SU-DHL-6 (cell line): ENCODE measurements at regions not wholly inside any gene's neighbourhood (a gene's known extent, or its start where the extent isn't known, plus 50 kb on each side); places are given as distances from the start of the nearest gene placed in this dataset.

Experiments used
- H2AFZ ChIP-seq: fragments of 200-600 bp; sonication (generic); 2 replicates; pipeline ENCODE4 v1.6.1; 2014; ENCODE audit warnings: low read depth, mild to moderate bottlenecking, moderate library complexity, mixed read lengths, antibody characterized with exemption, low read length; ENCODE audit not compliant: severe bottlenecking
- H3F3A ChIP-seq: fragments of 200-600 bp; shearing (Covaris generic); 2 replicates; pipeline ENCODE4 v1.6.0; 2016; ENCODE audit warnings: antibody characterized with exemption, mild to moderate bottlenecking; ENCODE audit not compliant: insufficient read depth
- H3K27ac ChIP-seq: fragments of 200-600 bp; sonication (generic); 2 replicates; pipeline ENCODE4 v1.5.1; 2016; ENCODE audit warnings: low read depth, mild to moderate bottlenecking, low read length, moderate library complexity, mixed read lengths
- H3K27me3 ChIP-seq: fragments of 200-600 bp; sonication (generic), shearing (Covaris generic); 2 replicates; pipeline ENCODE4 v1.6.0; 2014; ENCODE audit warnings: mild to moderate bottlenecking, low read length
- H3K36me3 ChIP-seq: fragments of 200-600 bp; sonication (generic); 2 replicates; pipeline ENCODE4 v1.6.1; 2014; ENCODE audit warnings: mild to moderate bottlenecking, low read length, mixed read lengths
- H3K4me2 ChIP-seq: fragments of 300-600, 200-600 bp; shearing (Covaris generic), sonication (generic); 2 replicates; pipeline ENCODE4 v1.6.0; 2014; ENCODE audit warnings: low read length, low read depth, mild to moderate bottlenecking; ENCODE audit not compliant: poor library complexity, severe bottlenecking
- H3K4me3 ChIP-seq: fragments of 200-600 bp; sonication (generic); 2 replicates; pipeline ENCODE4 v1.5.1; 2014; ENCODE audit warnings: antibody characterized with exemption, low read length, mild to moderate bottlenecking, mixed read lengths; ENCODE audit not compliant: insufficient read depth, poor library complexity, severe bottlenecking
- H3K79me2 ChIP-seq: fragments of 200-600 bp; sonication (generic); 2 replicates; pipeline ENCODE4 v1.6.1; 2014; ENCODE audit warnings: mild to moderate bottlenecking, low read length, moderate library complexity; ENCODE audit not compliant: insufficient read depth
- H3K9ac ChIP-seq: fragments of 200-600 bp; sonication (generic); 2 replicates; pipeline ENCODE4 v1.7.0; 2014; ENCODE audit warnings: mild to moderate bottlenecking, low read length
- H3K9me2 ChIP-seq: fragments of 200-600 bp; sonication (generic); replicated peaks from 2 replicates; pipeline ENCODE4 v1.6.1; 2014; ENCODE audit warnings: low read length; ENCODE audit not compliant: insufficient read depth
- H3K9me3 ChIP-seq: fragments of 200-600 bp; sonication (generic); 2 replicates; pipeline ENCODE4 v1.6.1; 2014; ENCODE audit warnings: low read length, mixed read lengths; ENCODE audit not compliant: insufficient read depth
- H4K20me1 ChIP-seq: fragments of 200-600 bp; sonication (generic); 2 replicates; pipeline ENCODE4 v1.6.1; 2014; ENCODE audit warnings: low read depth, mild to moderate bottlenecking, antibody characterized with exemption, low read length, moderate library complexity, mixed read lengths
- EZH2phosphoT487 ChIP-seq: fragments of 200-600 bp; sonication (generic), shearing (Covaris generic); conservative IDR thresholded peaks from 2 replicates; pipeline ENCODE4 v1.6.1; 2018; ENCODE audit warnings: mild to moderate bottlenecking, antibody characterized with exemption, low read length, moderate library complexity, mixed read lengths
- TF ChIP-seq, protein P1 (sequence below): fragments of 200-600 bp; sonication (generic); IDR thresholded peaks from one replicate; pipeline ENCODE4 v1.5.1; 2017; ENCODE audit warnings: antibody characterized with exemption, mild to moderate bottlenecking, low read length, moderate library complexity; ENCODE audit not compliant: insufficient read depth, poor library complexity, severe bottlenecking

DNA sequence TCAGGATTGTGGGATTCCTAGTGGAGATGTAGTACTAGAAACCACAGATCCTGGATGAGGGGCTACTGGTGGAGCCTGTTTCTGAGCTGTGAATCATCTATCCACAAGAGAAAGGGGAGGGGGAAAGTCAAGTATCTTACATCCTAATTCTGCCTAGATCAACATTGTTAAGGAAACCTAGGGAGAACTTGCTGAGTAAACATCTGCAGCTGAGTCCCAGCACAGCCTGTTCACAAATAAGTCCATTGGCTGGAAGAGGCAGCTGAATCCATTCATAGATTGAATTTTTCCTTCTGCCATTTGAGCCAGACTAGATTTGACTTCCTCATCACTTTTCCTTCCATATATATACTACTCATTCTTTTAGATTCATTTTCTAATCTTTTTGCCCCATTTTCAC is 460.5 kb downstream of the TUSC7 start:
- TF ChIP-seq, protein P1, sequence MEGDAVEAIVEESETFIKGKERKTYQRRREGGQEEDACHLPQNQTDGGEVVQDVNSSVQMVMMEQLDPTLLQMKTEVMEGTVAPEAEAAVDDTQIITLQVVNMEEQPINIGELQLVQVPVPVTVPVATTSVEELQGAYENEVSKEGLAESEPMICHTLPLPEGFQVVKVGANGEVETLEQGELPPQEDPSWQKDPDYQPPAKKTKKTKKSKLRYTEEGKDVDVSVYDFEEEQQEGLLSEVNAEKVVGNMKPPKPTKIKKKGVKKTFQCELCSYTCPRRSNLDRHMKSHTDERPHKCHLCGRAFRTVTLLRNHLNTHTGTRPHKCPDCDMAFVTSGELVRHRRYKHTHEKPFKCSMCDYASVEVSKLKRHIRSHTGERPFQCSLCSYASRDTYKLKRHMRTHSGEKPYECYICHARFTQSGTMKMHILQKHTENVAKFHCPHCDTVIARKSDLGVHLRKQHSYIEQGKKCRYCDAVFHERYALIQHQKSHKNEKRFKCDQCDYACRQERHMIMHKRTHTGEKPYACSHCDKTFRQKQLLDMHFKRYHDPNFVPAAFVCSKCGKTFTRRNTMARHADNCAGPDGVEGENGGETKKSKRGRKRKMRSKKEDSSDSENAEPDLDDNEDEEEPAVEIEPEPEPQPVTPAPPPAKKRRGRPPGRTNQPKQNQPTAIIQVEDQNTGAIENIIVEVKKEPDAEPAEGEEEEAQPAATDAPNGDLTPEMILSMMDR = no peak
- TF ChIP-seq EZH2phosphoT487 = no peak
- H3K4me2 ChIP-seq = no peak overlapping the region
- no peaks in the 10 kb centered on the region for H3K9me3 ChIP-seq
- no peaks in the 10 kb centered on the region for H4K20me1 ChIP-seq
- H3K79me2 ChIP-seq = no peaks in the 10 kb centered on the region
- H3K27ac ChIP-seq = no peak overlapping the region
- no peak overlapping the region for H3K4me3 ChIP-seq
- H3K9me2 ChIP-seq = no peaks in the 10 kb centered on the region
- no peaks in the 10 kb centered on the region; the same call in 1 of the 2 replicates for H3K27me3 ChIP-seq
- H3K9ac ChIP-seq = no peak overlapping the region
- H3K36me3 ChIP-seq = no peaks in the 10 kb centered on the region
- no peaks in the 10 kb centered on the region for H3F3A ChIP-seq
- no peak overlapping the region for H2AFZ ChIP-seq

DNA sequence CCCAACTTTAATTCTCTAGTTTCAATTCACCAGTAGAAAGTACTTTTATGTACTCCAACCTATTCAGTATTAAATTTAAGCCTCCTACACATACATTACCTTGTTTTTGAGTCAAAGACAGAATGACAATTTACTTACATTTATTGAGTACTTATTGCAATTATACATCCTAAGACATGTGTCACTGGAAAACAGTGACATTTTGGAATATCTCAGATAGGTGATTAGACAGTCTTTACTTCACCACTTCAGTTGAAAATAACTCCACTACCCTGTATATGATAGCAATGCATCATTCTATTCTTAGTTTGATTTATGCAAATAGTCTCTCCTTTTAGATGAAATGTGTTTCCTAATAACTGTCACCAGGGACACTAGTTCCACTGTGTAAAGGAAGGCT is 461.5 kb downstream of the TUSC7 start:
- no peaks in the 10 kb centered on the region for H3K36me3 ChIP-seq
- no peaks in the 10 kb centered on the region for H3F3A ChIP-seq
- H4K20me1 ChIP-seq = no peaks in the 10 kb centered on the region
- peak overlapping the region; percentile 72 for H3K27ac ChIP-seq
- no peaks in the 10 kb centered on the region for H3K79me2 ChIP-seq
- H3K9me3 ChIP-seq = no peaks in the 10 kb centered on the region
- peak overlapping the region; percentile 34 for H3K4me2 ChIP-seq
- no peaks in the 10 kb centered on the region for H3K9me2 ChIP-seq
- TF ChIP-seq EZH2phosphoT487 = no peak
- TF ChIP-seq, protein P1 = no peak
- H2AFZ ChIP-seq = no peak overlapping the region
- H3K4me3 ChIP-seq = no peak overlapping the region
- no peaks in the 10 kb centered on the region for H3K27me3 ChIP-seq
- no peak overlapping the region for H3K9ac ChIP-seq

DNA sequence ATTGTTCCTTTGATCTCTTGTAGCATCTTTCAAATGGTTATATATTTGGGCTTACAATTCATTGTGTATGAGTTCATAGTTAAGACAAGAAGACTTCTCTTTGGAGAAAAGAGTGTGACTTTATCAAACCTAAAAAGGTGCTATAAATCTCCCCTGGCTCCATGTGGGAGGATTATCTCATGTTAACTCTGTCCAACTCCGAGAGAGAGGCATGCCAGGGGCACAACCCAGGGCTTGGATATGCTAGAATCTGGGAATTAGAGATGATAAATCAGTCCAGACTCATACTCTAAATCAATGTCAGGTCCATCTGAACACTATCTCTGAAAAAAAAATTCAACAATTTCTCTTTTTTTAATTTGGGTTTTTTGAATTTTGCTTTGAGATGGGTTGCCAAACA is 462.8 kb downstream of the TUSC7 start:
- peak overlapping the region; percentile 72 for H3K27ac ChIP-seq
- no peak overlapping the region for H2AFZ ChIP-seq
- no peak for TF ChIP-seq EZH2phosphoT487
- TF ChIP-seq, protein P1 = no peak
- H3K9ac ChIP-seq = no peak overlapping the region
- no peaks in the 10 kb centered on the region for H3K9me2 ChIP-seq
- H3K79me2 ChIP-seq = no peaks in the 10 kb centered on the region
- H4K20me1 ChIP-seq = no peaks in the 10 kb centered on the region
- H3K4me2 ChIP-seq = no peak overlapping the region
- H3K36me3 ChIP-seq = no peaks in the 10 kb centered on the region
- H3K4me3 ChIP-seq = no peak overlapping the region
- no peaks in the 10 kb centered on the region for H3F3A ChIP-seq
- no peaks in the 10 kb centered on the region for H3K9me3 ChIP-seq
- no peaks in the 10 kb centered on the region for H3K27me3 ChIP-seq

DNA sequence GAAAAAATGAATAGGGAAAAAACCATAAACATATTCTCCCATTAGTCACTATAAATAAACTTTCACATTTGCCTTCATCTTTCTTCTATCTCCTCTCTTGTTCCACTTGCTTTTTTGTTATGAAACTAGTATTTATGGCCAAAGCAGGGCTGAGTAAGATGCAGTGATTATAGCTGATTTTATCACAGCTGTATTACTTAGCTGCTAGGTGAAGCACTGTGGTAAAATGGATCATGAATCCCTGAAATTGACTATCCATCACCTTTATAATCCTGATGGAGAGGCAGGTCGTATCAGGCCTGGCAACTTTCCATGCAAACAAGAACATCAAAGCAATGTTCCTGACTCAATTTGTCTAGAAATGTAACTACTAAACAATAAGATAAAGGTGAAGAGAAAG is 471.6 kb downstream of the TUSC7 start:
- Histone ChIP-seq H3K36me3 (no peaks in the 10 kb centered on the region), H2AFZ (no peak overlapping the region), H3K4me2 (no peak overlapping the region), H3K9me2 (no peaks in the 10 kb centered on the region), H4K20me1 (no peaks in the 10 kb centered on the region), H3K9ac (no peak overlapping the region), H3K4me3 (no peak overlapping the region), H3K79me2 (no peaks in the 10 kb centered on the region), H3K9me3 (no peaks in the 10 kb centered on the region), H3K27me3 (no peaks in the 10 kb centered on the region), H3K27ac (no peak overlapping the region), H3F3A (no peaks in the 10 kb centered on the region)
- TF ChIP-seq EZH2phosphoT487 = no peak
- TF ChIP-seq, protein P1 = no peak
